ENCODE measurements at regions not wholly inside any gene's neighbourhood (a gene's known extent, or its start where the extent isn't known, plus 50 kb on each side); places are given as distances from the start of the nearest gene placed in this dataset.

DNA sequence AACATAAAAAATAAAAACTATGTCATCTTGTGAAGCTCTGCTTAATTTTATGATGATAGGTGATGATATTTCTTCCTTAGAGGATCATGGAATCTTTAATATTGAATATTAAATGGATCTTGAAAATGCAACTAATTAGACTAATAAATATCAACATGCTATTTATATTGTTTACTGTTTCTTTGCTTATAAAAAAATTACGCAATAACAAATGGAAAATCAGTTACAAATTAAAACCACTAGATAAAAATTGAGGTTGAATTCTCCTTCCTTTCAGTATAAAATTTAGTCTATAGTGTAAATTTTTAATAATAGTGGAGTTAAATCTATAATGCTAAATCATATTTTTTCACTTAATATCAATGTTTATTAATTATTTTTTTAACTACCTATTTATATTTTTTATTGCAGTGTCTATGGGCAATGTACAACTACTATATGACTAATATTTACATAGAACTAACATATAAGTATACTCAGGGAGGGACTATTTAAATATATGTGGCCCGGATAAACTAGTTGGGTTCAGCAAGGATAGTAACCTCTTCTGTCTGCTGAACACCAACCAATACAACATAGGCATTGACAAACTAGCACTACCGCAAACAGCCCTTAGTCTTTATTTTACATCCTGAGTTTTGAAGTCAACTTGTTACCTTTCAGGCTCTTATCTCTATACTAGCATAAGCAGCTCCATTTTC, 628.0 kb downstream of the EFNB2 start:
- Histone ChIP-seq H2BK12ac (ENCODE audit: low read depth, low read length) (no peak overlapping the region), H2AK5ac (ENCODE audit: low read depth, low read length) (no peak overlapping the region), H2BK15ac (ENCODE audit: low read length) (no peak overlapping the region), H4K20me1 (replicated peaks in 1 of 2; ENCODE audit: control insufficient read depth in 1 of 2, insufficient read depth in 2 of 2, low read length in 2 of 2) (no peaks in the 10 kb centered on the region), H3K23me2 (ENCODE audit: low read depth, low read length) (no peaks in the 10 kb centered on the region), H3K27ac (ENCODE audit: low read depth, low read length) (no peak overlapping the region), H4K8ac (ENCODE audit: extremely low read depth, insufficient read depth, low read length) (no peak overlapping the region), H2BK20ac (ENCODE audit: low read length) (no peak overlapping the region), H2BK5ac (ENCODE audit: low read depth, low read length) (no peak overlapping the region), H3K18ac (ENCODE audit: extremely low read depth, low read length) (no peak overlapping the region), H4K5ac (ENCODE audit: insufficient read length, low read depth, low read length) (no peak overlapping the region), H3K56ac (replicated peaks; ENCODE audit: insufficient read length, low read depth, low read length) (no peak overlapping the region), H3K4me3 (ENCODE audit: extremely low read depth in 1 of 4, insufficient read depth in 2 of 4, low read depth in 3 of 4, low read length in 4 of 4) (no peak overlapping the region), H2AFZ (ENCODE audit: low read length) (no peak overlapping the region), H4K91ac (replicated peaks; ENCODE audit: insufficient read length, low read length) (no peak overlapping the region), H3K9me3 (ENCODE audit: insufficient read depth in 2 of 2, low read depth in 1 of 2, low read length in 1 of 2) (no peaks in the 10 kb centered on the region), H3K79me2 (ENCODE audit: control insufficient read depth in 1 of 2, insufficient read depth in 2 of 2, low read length in 2 of 2) (no peaks in the 10 kb centered on the region), H3K4ac (replicated peaks; ENCODE audit: insufficient read length, low read depth, low read length) (no peak overlapping the region), H3K4me2 (ENCODE audit: insufficient read depth in 1 of 2, low read depth in 2 of 2, low read length in 2 of 2) (no peak overlapping the region), H3K14ac (ENCODE audit: insufficient read length) (no peak overlapping the region), H3K36me3 (ENCODE audit: control insufficient read depth in 2 of 4, insufficient read depth in 4 of 4, low read length in 3 of 4) (no peaks in the 10 kb centered on the region), H3K27me3 (replicated peaks in 1 of 4; ENCODE audit: control insufficient read depth in 3 of 4, extremely low read depth in 1 of 4, insufficient read depth in 3 of 4, low read length in 3 of 4) (no peaks in the 10 kb centered on the region), H3K79me1 (ENCODE audit: low read depth, low read length) (no peaks in the 10 kb centered on the region), H3K9ac (replicated peaks in 1 of 4; ENCODE audit: extremely low read depth in 1 of 4, low read depth in 3 of 4, low read length in 3 of 4) (no peak overlapping the region), H3K23ac (ENCODE audit: insufficient read length) (no peak overlapping the region), H3K4me1 (replicated peaks in 1 of 4; ENCODE audit: control insufficient read depth in 3 of 4, insufficient read depth in 4 of 4, low read length in 3 of 4) (no peaks in the 10 kb centered on the region), H2BK120ac (replicated peaks; ENCODE audit: low read depth, low read length) (no peak overlapping the region)
- CTCF ChIA-PET (ENCODE audit: partially characterized antibody) = no interaction called here
- no peak for FAIRE-seq
- POLR2A ChIA-PET (ENCODE audit: partially characterized antibody) = no interaction called here
- TF ChIP-seq SP2 (IDR thresholded peaks at IDR 0.05; ENCODE audit: low read length) (no peak), MAFK (IDR thresholded peaks at IDR 0.05; ENCODE audit: low read depth, low read length) (no peak), CEBPB (IDR thresholded peaks at IDR 0.05; ENCODE audit: low read depth, low read length) (peak; percentile 62; the same call in 1 of the 2 replicates), FOSL1 (IDR thresholded peaks at IDR 0.05; ENCODE audit: insufficient read depth, low read depth, low read length) (no peak), YY1 (IDR thresholded peaks at IDR 0.05; ENCODE audit: low read depth, low read length) (no peak)
- WGBS, 2 experiments (ENCODE audit: extremely low coverage in 1 of 2, insufficient coverage in 1 of 2, insufficient read length in 1 of 2, insufficient replicate concordance in 2 of 2, low coverage in 1 of 2, low lambda C conversion rate in 2 of 2, missing lambda C conversion rate in 1 of 2) = 97% methylated on average over 3 of the region's 3 CpGs; no CpG with 5 or more reads in 1 of the 2 experiments
- no peak for DNase-seq (ENCODE audit: low read depth in 1 of 2, low spot score in 2 of 2)
